ENCODE measurements at regions not wholly inside any gene's neighbourhood (a gene's known extent, or its start where the extent isn't known, plus 50 kb on each side); places are given as distances from the start of the nearest gene placed in this dataset.
"Not testable (repeated sequence)": the region's sequence is repeated elsewhere in the genome, so short reads cannot be mapped to it uniquely, and the experiment has no call there.

GRCh38 chr3:519026-519425 is 322.5 kb downstream of the CHL1 start:
- DNase-seq (ENCODE audit: low read depth): no peak

GRCh38 chr3:522888-523287 is 326.3 kb downstream of the CHL1 start:
- no peak for DNase-seq (ENCODE audit: low read depth)

- DNase-seq (ENCODE audit: low read depth): no peak
Observed at GRCh38 chr3:525415-525814, 328.9 kb downstream of the CHL1 start.

GRCh38 chr3:535566-536416 is 339.2 kb downstream of the CHL1 start:
- DNase-seq (ENCODE audit: low read depth): peak; percentile 0

GRCh38 chr3:536417-536813 is 339.9 kb downstream of the CHL1 start:
- DNase-seq (ENCODE audit: low read depth): no peak

- DNase-seq (ENCODE audit: low read depth): no peak
Observed at GRCh38 chr3:541062-541801, 344.7 kb downstream of the CHL1 start.

- DNase-seq (ENCODE audit: low read depth): no peak
Observed at GRCh38 chr3:542021-542420, 345.5 kb downstream of the CHL1 start.

- no peak for DNase-seq (ENCODE audit: low read depth)
Observed at GRCh38 chr3:549636-550035, 353.1 kb downstream of the CHL1 start.

GRCh38 chr3:550471-550870 is 353.9 kb downstream of the CHL1 start:
- no peak for DNase-seq (ENCODE audit: low read depth)

GRCh38 chr3:557972-558371 is 361.4 kb downstream of the CHL1 start:
- DNase-seq (ENCODE audit: low read depth): no peak

GRCh38 chr3:567488-568185 is 371.1 kb downstream of the CHL1 start:
- DNase-seq (ENCODE audit: low read depth): no peak

GRCh38 chr3:579529-579928 is 383.0 kb downstream of the CHL1 start:
- not testable (repeated sequence) for DNase-seq (ENCODE audit: low read depth)

- DNase-seq (ENCODE audit: low read depth): not testable (repeated sequence)
Observed at GRCh38 chr3:589066-589465, 392.5 kb downstream of the CHL1 start.

GRCh38 chr3:597304-597703 is 400.7 kb downstream of the CHL1 start:
- not testable (repeated sequence) for DNase-seq (ENCODE audit: low read depth)

- DNase-seq (ENCODE audit: low read depth): not testable (repeated sequence)
Observed at GRCh38 chr3:597746-598145, 401.2 kb downstream of the CHL1 start.

- not testable (repeated sequence) for DNase-seq (ENCODE audit: low read depth)
Observed at GRCh38 chr3:607480-607879, 410.9 kb downstream of the CHL1 start.

GRCh38 chr3:621714-622113 is 425.2 kb downstream of the CHL1 start:
- DNase-seq (ENCODE audit: low read depth): no peak

- DNase-seq (ENCODE audit: low read depth): no peak
Observed at GRCh38 chr3:622314-622713, 425.8 kb downstream of the CHL1 start.

- no peak for DNase-seq (ENCODE audit: low read depth)
Observed at GRCh38 chr3:623914-624545, 427.5 kb downstream of the CHL1 start.

- DNase-seq (ENCODE audit: low read depth): peak; percentile 5
Observed at GRCh38 chr3:632571-633170, 436.1 kb downstream of the CHL1 start.

GRCh38 chr3:634511-634910 is 437.9 kb downstream of the CHL1 start:
- no peak for DNase-seq (ENCODE audit: low read depth)

All from LHCN-M2 (cell line).